HepG2 (cell line): ENCODE measurements at regions not wholly inside any gene's neighbourhood (a gene's known extent, or its start where the extent isn't known, plus 50 kb on each side); places are given as distances from the start of the nearest gene placed in this dataset.

Experiments
- CBX5 ChIP-seq: sonication (generic); formaldehyde crosslinking; IDR thresholded peaks from 2 replicates; pipeline ENCODE4 v1.4.0; 2020; ENCODE audit warnings: missing genetic modification reagents, borderline replicate concordance
- NCOR1 ChIP-seq: fragments of 200-600 bp; sonication (generic); IDR thresholded peaks from 2 replicates; pipeline ENCODE4 v1.7.0; 2017; ENCODE audit warnings: antibody characterized with exemption, low read length, borderline replicate concordance
- RORA ChIP-seq: sonication (generic); formaldehyde crosslinking; IDR thresholded peaks from 2 replicates; pipeline ENCODE4 v1.5.0; 2020; ENCODE audit warnings: mild to moderate bottlenecking, missing genetic modification reagents, moderate library complexity
- SP140L ChIP-seq: sonication (generic); formaldehyde crosslinking; IDR thresholded peaks from 2 replicates; pipeline ENCODE4 v1.4.0; 2020; ENCODE audit warnings: missing genetic modification reagents, borderline replicate concordance
- U2AF1 ChIP-seq: fragments of 200-400 bp; formaldehyde crosslinking; optimal IDR thresholded peaks from 2 replicates; pipeline ENCODE3; 2017; ENCODE audit warnings: mild to moderate bottlenecking, low read depth, low read length
- ZNF790 ChIP-seq: sonication (generic); formaldehyde crosslinking; IDR thresholded peaks from 2 replicates; pipeline ENCODE4 v1.8.0; 2022; ENCODE audit warnings: missing genetic modification reagents, mild to moderate bottlenecking, borderline replicate concordance
- TF ChIP-seq, protein P1 (sequence below): sonication (generic); formaldehyde crosslinking; IDR thresholded peaks from 2 replicates; pipeline ENCODE4 v1.5.0; 2020; ENCODE audit warnings: missing genetic modification reagents
- TF ChIP-seq, protein P2 (sequence below): sonication (generic); formaldehyde crosslinking; IDR thresholded peaks from 2 replicates; pipeline ENCODE4; 2020; ENCODE audit warnings: missing genetic modification reagents, mild to moderate bottlenecking, borderline replicate concordance
- TF ChIP-seq, protein P3 (sequence below): sonication (generic); formaldehyde crosslinking; IDR thresholded peaks from 2 replicates; pipeline ENCODE4 v1.4.0; 2020; ENCODE audit warnings: mild to moderate bottlenecking, missing genetic modification reagents
- TF ChIP-seq, protein P4 (sequence below): sonication (generic); formaldehyde crosslinking; IDR thresholded peaks from 2 replicates; pipeline ENCODE4 v1.4.0; 2020; ENCODE audit warnings: missing genetic modification reagents

DNA sequence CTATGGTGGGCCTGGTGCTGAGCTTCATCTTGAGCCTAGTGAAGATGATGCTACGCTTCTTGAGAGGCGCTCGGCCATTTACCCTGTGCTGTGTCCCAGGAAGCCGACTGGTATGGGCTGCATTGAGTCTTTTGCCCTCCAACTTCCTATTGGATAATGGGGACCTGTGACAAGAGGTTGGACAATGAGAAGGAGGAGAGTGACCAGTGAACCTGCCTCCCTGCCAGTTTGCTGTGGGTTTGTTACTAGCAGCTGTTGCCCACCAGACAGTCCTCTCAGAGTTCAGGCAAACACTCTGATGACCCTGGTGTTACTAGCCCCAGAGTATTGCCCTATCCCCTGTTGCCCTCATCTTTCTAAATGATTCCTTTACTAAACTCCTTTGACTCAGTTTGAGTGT is 99.6 kb upstream of the PFN2 start (continued):
- TF ChIP-seq, protein P1, sequence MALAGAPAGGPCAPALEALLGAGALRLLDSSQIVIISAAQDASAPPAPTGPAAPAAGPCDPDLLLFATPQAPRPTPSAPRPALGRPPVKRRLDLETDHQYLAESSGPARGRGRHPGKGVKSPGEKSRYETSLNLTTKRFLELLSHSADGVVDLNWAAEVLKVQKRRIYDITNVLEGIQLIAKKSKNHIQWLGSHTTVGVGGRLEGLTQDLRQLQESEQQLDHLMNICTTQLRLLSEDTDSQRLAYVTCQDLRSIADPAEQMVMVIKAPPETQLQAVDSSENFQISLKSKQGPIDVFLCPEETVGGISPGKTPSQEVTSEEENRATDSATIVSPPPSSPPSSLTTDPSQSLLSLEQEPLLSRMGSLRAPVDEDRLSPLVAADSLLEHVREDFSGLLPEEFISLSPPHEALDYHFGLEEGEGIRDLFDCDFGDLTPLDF (CRISPR knock-in tag) = no peak
- TF ChIP-seq U2AF1 (no peak), SP140L (CRISPR knock-in tag) (no peak), RORA (no peak), ZNF790 (no peak), NCOR1 (no peak), CBX5 (CRISPR knock-in tag) (no peak)
- TF ChIP-seq, protein P2, sequence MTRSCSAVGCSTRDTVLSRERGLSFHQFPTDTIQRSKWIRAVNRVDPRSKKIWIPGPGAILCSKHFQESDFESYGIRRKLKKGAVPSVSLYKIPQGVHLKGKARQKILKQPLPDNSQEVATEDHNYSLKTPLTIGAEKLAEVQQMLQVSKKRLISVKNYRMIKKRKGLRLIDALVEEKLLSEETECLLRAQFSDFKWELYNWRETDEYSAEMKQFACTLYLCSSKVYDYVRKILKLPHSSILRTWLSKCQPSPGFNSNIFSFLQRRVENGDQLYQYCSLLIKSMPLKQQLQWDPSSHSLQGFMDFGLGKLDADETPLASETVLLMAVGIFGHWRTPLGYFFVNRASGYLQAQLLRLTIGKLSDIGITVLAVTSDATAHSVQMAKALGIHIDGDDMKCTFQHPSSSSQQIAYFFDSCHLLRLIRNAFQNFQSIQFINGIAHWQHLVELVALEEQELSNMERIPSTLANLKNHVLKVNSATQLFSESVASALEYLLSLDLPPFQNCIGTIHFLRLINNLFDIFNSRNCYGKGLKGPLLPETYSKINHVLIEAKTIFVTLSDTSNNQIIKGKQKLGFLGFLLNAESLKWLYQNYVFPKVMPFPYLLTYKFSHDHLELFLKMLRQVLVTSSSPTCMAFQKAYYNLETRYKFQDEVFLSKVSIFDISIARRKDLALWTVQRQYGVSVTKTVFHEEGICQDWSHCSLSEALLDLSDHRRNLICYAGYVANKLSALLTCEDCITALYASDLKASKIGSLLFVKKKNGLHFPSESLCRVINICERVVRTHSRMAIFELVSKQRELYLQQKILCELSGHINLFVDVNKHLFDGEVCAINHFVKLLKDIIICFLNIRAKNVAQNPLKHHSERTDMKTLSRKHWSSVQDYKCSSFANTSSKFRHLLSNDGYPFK (CRISPR knock-in tag) = no peak
- TF ChIP-seq, protein P3, sequence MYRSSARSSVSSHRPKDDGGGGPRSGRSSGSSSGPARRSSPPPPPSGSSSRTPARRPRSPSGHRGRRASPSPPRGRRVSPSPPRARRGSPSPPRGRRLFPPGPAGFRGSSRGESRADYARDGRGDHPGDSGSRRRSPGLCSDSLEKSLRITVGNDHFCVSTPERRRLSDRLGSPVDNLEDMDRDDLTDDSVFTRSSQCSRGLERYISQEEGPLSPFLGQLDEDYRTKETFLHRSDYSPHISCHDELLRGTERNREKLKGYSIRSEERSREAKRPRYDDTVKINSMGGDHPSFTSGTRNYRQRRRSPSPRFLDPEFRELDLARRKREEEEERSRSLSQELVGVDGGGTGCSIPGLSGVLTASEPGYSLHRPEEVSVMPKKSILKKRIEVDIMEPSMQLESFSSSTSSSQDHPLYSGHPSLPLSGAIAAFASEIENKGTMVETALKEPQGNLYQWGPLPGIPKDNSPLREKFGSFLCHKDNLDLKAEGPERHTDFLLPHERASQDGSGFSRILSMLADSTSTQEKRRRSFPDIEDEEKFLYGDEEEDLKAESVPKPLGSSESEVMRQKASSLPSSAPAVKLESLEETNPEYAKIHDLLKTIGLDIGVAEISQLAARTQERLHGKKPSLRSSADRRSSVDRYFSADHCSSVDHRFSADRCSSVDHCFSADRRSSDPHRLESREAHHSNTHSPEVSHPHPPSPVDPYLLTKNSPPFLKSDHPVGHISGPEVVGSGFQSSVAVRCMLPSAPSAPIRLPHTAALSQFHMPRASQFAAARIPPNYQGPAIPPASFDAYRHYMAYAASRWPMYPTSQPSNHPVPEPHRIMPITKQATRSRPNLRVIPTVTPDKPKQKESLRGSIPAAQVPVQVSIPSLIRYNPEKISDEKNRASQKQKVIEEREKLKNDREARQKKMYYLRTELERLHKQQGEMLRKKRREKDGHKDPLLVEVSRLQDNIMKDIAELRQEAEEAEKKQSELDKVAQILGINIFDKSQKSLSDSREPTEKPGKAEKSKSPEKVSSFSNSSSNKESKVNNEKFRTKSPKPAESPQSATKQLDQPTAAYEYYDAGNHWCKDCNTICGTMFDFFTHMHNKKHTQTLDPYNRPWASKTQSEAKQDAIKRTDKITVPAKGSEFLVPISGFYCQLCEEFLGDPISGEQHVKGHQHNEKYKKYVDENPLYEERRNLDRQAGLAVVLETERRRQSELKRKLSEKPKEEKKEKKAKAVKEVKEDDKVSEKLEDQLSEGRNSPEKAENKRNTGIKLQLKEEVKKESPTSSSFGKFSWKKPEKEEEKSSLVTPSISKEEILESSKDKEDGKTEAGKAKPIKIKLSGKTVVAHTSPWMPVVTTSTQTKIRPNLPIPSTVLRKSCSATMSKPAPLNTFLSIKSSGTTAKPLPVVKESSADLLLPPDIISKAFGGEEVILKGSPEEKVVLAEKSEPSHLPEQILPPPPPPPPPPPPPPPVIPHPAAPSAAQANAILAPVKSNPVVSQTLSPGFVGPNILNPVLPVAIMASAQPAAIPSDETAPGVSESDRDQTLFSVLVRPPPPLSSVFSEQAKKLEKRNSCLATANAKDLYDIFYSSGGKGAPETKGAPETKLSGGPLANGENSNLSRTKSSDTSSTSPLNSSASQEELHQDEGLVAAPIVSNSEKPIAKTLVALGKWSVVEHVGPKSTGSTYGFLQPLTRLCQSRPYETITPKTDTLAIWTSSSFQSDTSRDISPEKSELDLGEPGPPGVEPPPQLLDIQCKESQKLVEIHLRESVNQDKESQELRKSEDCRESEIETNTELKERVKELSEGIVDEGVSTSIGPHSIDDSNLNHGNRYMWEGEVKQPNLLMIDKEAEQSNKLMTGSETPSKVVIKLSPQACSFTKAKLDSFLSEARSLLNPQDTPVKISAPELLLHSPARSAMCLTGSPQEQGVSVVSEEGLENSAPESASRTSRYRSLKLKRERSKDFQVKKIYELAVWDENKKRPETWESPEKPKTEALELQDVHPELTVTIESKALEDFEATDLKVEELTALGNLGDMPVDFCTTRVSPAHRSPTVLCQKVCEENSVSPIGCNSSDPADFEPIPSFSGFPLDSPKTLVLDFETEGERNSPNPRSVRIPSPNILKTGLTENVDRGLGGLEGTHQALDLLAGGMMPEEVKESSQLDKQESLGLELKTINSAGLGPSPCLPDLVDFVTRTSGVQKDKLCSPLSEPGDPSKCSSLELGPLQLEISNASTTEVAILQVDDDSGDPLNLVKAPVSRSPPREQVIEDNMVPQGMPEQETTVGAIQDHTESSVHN = no peak
- TF ChIP-seq, protein P4, sequence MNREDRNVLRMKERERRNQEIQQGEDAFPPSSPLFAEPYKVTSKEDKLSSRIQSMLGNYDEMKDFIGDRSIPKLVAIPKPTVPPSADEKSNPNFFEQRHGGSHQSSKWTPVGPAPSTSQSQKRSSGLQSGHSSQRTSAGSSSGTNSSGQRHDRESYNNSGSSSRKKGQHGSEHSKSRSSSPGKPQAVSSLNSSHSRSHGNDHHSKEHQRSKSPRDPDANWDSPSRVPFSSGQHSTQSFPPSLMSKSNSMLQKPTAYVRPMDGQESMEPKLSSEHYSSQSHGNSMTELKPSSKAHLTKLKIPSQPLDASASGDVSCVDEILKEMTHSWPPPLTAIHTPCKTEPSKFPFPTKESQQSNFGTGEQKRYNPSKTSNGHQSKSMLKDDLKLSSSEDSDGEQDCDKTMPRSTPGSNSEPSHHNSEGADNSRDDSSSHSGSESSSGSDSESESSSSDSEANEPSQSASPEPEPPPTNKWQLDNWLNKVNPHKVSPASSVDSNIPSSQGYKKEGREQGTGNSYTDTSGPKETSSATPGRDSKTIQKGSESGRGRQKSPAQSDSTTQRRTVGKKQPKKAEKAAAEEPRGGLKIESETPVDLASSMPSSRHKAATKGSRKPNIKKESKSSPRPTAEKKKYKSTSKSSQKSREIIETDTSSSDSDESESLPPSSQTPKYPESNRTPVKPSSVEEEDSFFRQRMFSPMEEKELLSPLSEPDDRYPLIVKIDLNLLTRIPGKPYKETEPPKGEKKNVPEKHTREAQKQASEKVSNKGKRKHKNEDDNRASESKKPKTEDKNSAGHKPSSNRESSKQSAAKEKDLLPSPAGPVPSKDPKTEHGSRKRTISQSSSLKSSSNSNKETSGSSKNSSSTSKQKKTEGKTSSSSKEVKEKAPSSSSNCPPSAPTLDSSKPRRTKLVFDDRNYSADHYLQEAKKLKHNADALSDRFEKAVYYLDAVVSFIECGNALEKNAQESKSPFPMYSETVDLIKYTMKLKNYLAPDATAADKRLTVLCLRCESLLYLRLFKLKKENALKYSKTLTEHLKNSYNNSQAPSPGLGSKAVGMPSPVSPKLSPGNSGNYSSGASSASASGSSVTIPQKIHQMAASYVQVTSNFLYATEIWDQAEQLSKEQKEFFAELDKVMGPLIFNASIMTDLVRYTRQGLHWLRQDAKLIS = no peak
